ENCODE measurements at regions not wholly inside any gene's neighbourhood (a gene's known extent, or its start where the extent isn't known, plus 50 kb on each side); places are given as distances from the start of the nearest gene placed in this dataset.
"Not testable (repeated sequence)": the region's sequence is repeated elsewhere in the genome, so short reads cannot be mapped to it uniquely, and the experiment has no call there.

DNA sequence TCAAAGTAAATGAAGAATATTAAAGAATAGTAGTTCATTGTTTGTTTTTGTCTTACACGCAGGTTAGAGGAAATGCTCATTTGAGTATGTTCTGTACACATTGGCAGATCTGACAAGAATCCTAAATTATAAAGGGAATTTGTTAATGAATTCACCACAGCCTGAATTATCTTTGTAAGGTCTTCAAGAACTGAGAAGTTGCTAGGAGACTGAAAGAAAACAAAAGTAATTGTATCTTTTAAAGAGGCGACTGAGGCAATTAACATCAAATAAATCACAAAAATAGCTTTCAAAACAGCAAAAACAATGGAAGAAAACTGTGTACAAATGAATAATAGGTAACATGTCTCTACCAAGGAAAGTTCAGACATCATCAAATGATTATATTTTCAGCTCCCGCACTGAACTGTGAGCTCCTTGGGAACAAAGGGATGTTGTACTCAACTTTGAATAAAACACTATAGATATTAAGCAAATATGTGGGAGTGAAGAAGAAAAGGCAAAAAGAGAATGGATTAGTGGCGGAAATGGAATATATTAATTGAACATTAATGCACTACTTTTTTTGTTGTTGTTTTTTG is 51.7 kb upstream of the ATIC start:
- H3K27me3 ChIP-seq (ENCODE audit: control insufficient read depth in 2 of 2, insufficient read depth in 2 of 2, low read length in 2 of 2): no peaks in the 10 kb centered on the region
- no peak overlapping the region for H3K4me3 Mint-ChIP-seq
- H3K4me1 Mint-ChIP-seq: no peaks in the 10 kb centered on the region
- no CpG with 5 or more reads among the region's 4 CpGs for WGBS (ENCODE audit: insufficient coverage)
- no peaks in the 10 kb centered on the region for H3K9me3 ChIP-seq (replicated peaks in 1 of 2; ENCODE audit: control insufficient read depth in 1 of 2, insufficient read depth in 1 of 2, low read length in 2 of 2)
- H3K9ac ChIP-seq (ENCODE audit: insufficient read depth, low read length, poor library complexity, severe bottlenecking): no peak overlapping the region
- H3K79me2 ChIP-seq (ENCODE audit: insufficient read depth, low read length): no peaks in the 10 kb centered on the region
- no peak overlapping the region for H3K27ac ChIP-seq (ENCODE audit: low read depth in 1 of 2, low read length in 2 of 2)
- TF ChIP-seq, protein P1, sequence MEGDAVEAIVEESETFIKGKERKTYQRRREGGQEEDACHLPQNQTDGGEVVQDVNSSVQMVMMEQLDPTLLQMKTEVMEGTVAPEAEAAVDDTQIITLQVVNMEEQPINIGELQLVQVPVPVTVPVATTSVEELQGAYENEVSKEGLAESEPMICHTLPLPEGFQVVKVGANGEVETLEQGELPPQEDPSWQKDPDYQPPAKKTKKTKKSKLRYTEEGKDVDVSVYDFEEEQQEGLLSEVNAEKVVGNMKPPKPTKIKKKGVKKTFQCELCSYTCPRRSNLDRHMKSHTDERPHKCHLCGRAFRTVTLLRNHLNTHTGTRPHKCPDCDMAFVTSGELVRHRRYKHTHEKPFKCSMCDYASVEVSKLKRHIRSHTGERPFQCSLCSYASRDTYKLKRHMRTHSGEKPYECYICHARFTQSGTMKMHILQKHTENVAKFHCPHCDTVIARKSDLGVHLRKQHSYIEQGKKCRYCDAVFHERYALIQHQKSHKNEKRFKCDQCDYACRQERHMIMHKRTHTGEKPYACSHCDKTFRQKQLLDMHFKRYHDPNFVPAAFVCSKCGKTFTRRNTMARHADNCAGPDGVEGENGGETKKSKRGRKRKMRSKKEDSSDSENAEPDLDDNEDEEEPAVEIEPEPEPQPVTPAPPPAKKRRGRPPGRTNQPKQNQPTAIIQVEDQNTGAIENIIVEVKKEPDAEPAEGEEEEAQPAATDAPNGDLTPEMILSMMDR (IDR thresholded peaks at IDR 0.05): no peak
- DNase-seq: no peak
- no peaks in the 10 kb centered on the region for H3K36me3 ChIP-seq (replicated peaks in 1 of 2; ENCODE audit: control insufficient read depth in 1 of 2, insufficient read depth in 2 of 2, low read length in 2 of 2)
- no peaks in the 10 kb centered on the region for H3K36me3 Mint-ChIP-seq
- peaks cover 0 to 5% (median 0%) of the 10 kb centered on the region in 7 donors for H3K9me3 Mint-ChIP-seq
- peaks cover 0 to 2% (median 0%) of the 10 kb centered on the region in 3 donors for H3K27me3 Mint-ChIP-seq (ENCODE audit: low read depth in 3 of 3)
- no peak overlapping the region for H3K4me3 ChIP-seq (replicated peaks in 1 of 3; ENCODE audit: low read depth in 2 of 3, low read length in 3 of 3)
- H3K4me1 ChIP-seq (ENCODE audit: control insufficient read depth in 1 of 2, insufficient read depth in 2 of 2, low read length in 2 of 2): no peaks in the 10 kb centered on the region
- no peak overlapping the region for H3K4me2 ChIP-seq (replicated peaks; ENCODE audit: extremely low read depth, low read length, poor library complexity, severe bottlenecking)
- no peaks in the 10 kb centered on the region for H4K20me1 ChIP-seq (ENCODE audit: insufficient read depth, low read length)
- H2AFZ ChIP-seq (ENCODE audit: insufficient read depth, low read depth, low read length, poor library complexity, severe bottlenecking): no peak overlapping the region
- H3K27ac Mint-ChIP-seq: no peak overlapping the region
- intact Hi-C loops (cut with micrococcal nuclease): no loop called here

DNA sequence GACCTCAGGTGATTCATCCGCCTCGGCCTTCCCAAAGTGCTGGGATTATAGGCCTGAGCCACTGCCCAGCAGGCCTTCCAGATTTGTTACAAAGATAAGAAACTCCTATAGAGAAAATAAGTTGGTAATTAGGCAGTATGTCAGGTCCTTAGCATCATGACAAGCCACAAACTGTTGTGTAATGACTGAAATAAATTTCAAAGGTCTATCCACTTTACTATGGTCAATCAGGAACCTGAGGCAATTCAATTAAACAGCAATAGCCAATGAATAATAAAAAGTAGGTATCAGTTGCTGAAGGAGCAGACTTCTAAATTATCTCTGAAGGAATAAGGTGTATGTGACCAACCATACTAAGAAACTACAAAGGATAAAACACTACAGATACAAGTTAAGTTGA is 62.4 kb upstream of the ATIC start:
- no CpG with 5 or more reads among the region's 2 CpGs for WGBS (ENCODE audit: insufficient coverage)
- peaks cover 0 to 9% of the 10 kb centered on the region in 2 donors for H3K9me3 ChIP-seq (replicated peaks in 1 of 2; ENCODE audit: control insufficient read depth in 1 of 2, insufficient read depth in 1 of 2, low read length in 2 of 2)
- H3K9ac ChIP-seq (ENCODE audit: insufficient read depth, low read length, poor library complexity, severe bottlenecking): no peak overlapping the region
- DNase-seq: no peak
- H3K79me2 ChIP-seq (ENCODE audit: insufficient read depth, low read length): no peaks in the 10 kb centered on the region
- no peak overlapping the region for H2AFZ ChIP-seq (ENCODE audit: insufficient read depth, low read depth, low read length, poor library complexity, severe bottlenecking)
- no peak overlapping the region for H3K4me2 ChIP-seq (replicated peaks; ENCODE audit: extremely low read depth, low read length, poor library complexity, severe bottlenecking)
- no peak overlapping the region for H3K27ac ChIP-seq (ENCODE audit: low read depth in 1 of 2, low read length in 2 of 2)
- intact Hi-C loops (cut with micrococcal nuclease): no loop called here
- Mint-ChIP-seq H3K27me3 (ENCODE audit: low read depth in 3 of 3) (peaks cover 0 to 6% (median 0%) of the 10 kb centered on the region in 3 donors), H3K27ac (no peak overlapping the region), H3K36me3 (no peaks in the 10 kb centered on the region), H3K4me1 (no peaks in the 10 kb centered on the region), H3K4me3 (no peak overlapping the region), H3K9me3 (peaks cover 2 to 35% (median 11%) of the 10 kb centered on the region in 7 donors)
- TF ChIP-seq, protein P1 (IDR thresholded peaks at IDR 0.05): no peak
- H3K4me1 ChIP-seq (ENCODE audit: control insufficient read depth in 1 of 2, insufficient read depth in 2 of 2, low read length in 2 of 2): no peaks in the 10 kb centered on the region
- H3K36me3 ChIP-seq (replicated peaks in 1 of 2; ENCODE audit: control insufficient read depth in 1 of 2, insufficient read depth in 2 of 2, low read length in 2 of 2): no peaks in the 10 kb centered on the region
- no peak overlapping the region for H3K4me3 ChIP-seq (replicated peaks in 1 of 3; ENCODE audit: low read depth in 2 of 3, low read length in 3 of 3)
- H4K20me1 ChIP-seq (ENCODE audit: insufficient read depth, low read length): no peaks in the 10 kb centered on the region
- H3K27me3 ChIP-seq (ENCODE audit: control insufficient read depth in 2 of 2, insufficient read depth in 2 of 2, low read length in 2 of 2): no peaks in the 10 kb centered on the region

DNA sequence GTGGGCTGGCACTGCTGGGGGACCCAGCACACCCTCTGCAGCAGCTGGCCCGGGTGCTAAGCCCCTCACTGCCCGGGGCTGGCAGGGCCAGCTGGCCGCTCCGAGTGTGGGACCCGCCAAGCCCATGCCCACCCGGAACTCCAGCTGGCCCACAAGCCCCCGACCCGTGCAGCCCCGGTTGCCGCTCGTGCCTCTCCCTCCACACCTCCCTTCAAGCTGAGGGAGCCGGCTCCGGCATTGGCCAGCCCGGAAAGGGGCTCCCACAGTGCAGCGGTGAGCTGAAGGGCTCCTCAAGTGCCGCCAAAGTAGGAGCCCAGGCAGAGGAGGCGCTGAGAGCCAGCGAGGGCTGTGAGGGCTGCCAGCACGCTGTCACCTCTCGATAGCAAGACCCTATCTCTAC is 65.9 kb upstream of the ATIC start:
- H3K9ac ChIP-seq (ENCODE audit: insufficient read depth, low read length, poor library complexity, severe bottlenecking); H3K4me3 ChIP-seq (replicated peaks in 1 of 3; ENCODE audit: low read depth in 2 of 3, low read length in 3 of 3); H3K27me3 ChIP-seq (ENCODE audit: control insufficient read depth in 2 of 2, insufficient read depth in 2 of 2, low read length in 2 of 2); H3K27me3 Mint-ChIP-seq (ENCODE audit: low read depth in 3 of 3); intact Hi-C loops (cut with micrococcal nuclease); H3K27ac ChIP-seq (ENCODE audit: low read depth in 1 of 2, low read length in 2 of 2); H3K36me3 ChIP-seq (replicated peaks in 1 of 2; ENCODE audit: control insufficient read depth in 1 of 2, insufficient read depth in 2 of 2, low read length in 2 of 2); H3K4me1 Mint-ChIP-seq; H3K4me1 ChIP-seq (ENCODE audit: control insufficient read depth in 1 of 2, insufficient read depth in 2 of 2, low read length in 2 of 2); DNase-seq; H3K27ac Mint-ChIP-seq; H2AFZ ChIP-seq (ENCODE audit: insufficient read depth, low read depth, low read length, poor library complexity, severe bottlenecking); H3K36me3 Mint-ChIP-seq; H3K79me2 ChIP-seq (ENCODE audit: insufficient read depth, low read length); H3K4me2 ChIP-seq (replicated peaks; ENCODE audit: extremely low read depth, low read length, poor library complexity, severe bottlenecking); H3K4me3 Mint-ChIP-seq; H3K9me3 ChIP-seq (replicated peaks in 1 of 2; ENCODE audit: control insufficient read depth in 1 of 2, insufficient read depth in 1 of 2, low read length in 2 of 2); H4K20me1 ChIP-seq (ENCODE audit: insufficient read depth, low read length): not testable (repeated sequence)
- WGBS (ENCODE audit: insufficient coverage): 98% methylated on average over 5 of the region's 20 CpGs
- H3K9me3 Mint-ChIP-seq: peaks cover 2 to 30% (median 6%) of the 10 kb centered on the region in 7 donors
